PC-9 (cell line): ENCODE measurements at regions not wholly inside any gene's neighbourhood (a gene's known extent, or its start where the extent isn't known, plus 50 kb on each side); places are given as distances from the start of the nearest gene placed in this dataset.

Experiments used
- BruUV-seq: library from RNA; stranded (reverse); fragments of 400-500 nt; replicated peaks from 2 replicates; lab custom pipeline; 2021; lab: Mats Ljungman, UMichigan
- CTCF ChIA-PET: fragments of 300-600 bp; sonication (Branson Sonifier 250); formaldehyde crosslinking; loops from one replicate; lab custom pipeline; 2022; ENCODE audit warnings: antibody characterized with exemption; lab: Charles Lee
- POLR2A ChIA-PET: fragments of 300-600 bp; sonication (Branson Sonifier 250); formaldehyde crosslinking; loops from one replicate; lab custom pipeline; 2022; ENCODE audit warnings: antibody characterized with exemption; ENCODE audit not compliant: unreplicated experiment; lab: Charles Lee
- DNase-seq, 2 experiments: peaks; one replicate each; pipeline versions ENCODE4 v3.0.0 to v3.0.0-alpha.2; 2015 to 2022; ENCODE audit warnings: mixed read lengths in 1 of 2
- H2AFZ ChIP-seq: fragments of 200-600 bp; sonication (generic); 2 replicates; pipeline ENCODE4 v1.8.1; 2017; ENCODE audit warnings: antibody characterized with exemption
- H3F3A ChIP-seq: fragments of 200-600 bp; sonication (generic); 2 replicates; pipeline ENCODE4 v1.8.1; 2017; ENCODE audit warnings: antibody characterized with exemption, mild to moderate bottlenecking, low read depth; ENCODE audit not compliant: insufficient read depth
- H3K27ac ChIP-seq: fragments of 200-600 bp; sonication (generic); 2 replicates; pipeline ENCODE4 v1.6.1; 2016; ENCODE audit warnings: mixed run types
- H3K27me3 ChIP-seq: fragments of 200-600 bp; sonication (generic); 2 replicates; pipeline ENCODE4 v1.6.1; 2016; ENCODE audit warnings: low read depth, mixed run types; ENCODE audit not compliant: insufficient read depth
- H3K36me3 ChIP-seq: fragments of 200-600 bp; sonication (generic); 2 replicates; pipeline ENCODE4 v1.6.1; 2016; ENCODE audit warnings: low read depth, mixed run types
- H3K4me1 ChIP-seq: fragments of 200-600 bp; sonication (generic); replicated peaks from 2 replicates; pipeline ENCODE4 v1.6.1; 2016; ENCODE audit warnings: mixed run types; ENCODE audit not compliant: insufficient read depth
- H3K4me2 ChIP-seq: fragments of 200-600 bp; sonication (generic); 2 replicates; pipeline ENCODE4 v1.6.1; 2017; ENCODE audit warnings: mixed run types
- H3K4me3 ChIP-seq: fragments of 200-600 bp; sonication (generic); 2 replicates; pipeline ENCODE4 v1.6.1; 2016; ENCODE audit warnings: mixed run types
- H3K79me2 ChIP-seq: fragments of 200-600 bp; sonication (generic); 2 replicates; pipeline ENCODE4 v1.6.1; 2017; ENCODE audit warnings: low read depth, mixed run types
- H3K9me2 ChIP-seq: fragments of 200-600 bp; sonication (generic); 2 replicates; pipeline ENCODE4 v1.8.1; 2017; ENCODE audit warnings: mild to moderate bottlenecking; ENCODE audit not compliant: insufficient read depth
- H3K9me3 ChIP-seq: fragments of 200-600 bp; sonication (generic); 2 replicates; pipeline ENCODE4 v1.8.1; 2016; ENCODE audit warnings: low read depth; ENCODE audit not compliant: insufficient read depth
- H4K20me1 ChIP-seq: fragments of 200-600 bp; sonication (generic); 2 replicates; pipeline ENCODE4 v1.8.1; 2017; ENCODE audit not compliant: insufficient read depth
- CTCF ChIP-seq: fragments of 200-600 bp; sonication (generic); conservative IDR thresholded peaks from 2 replicates; pipeline ENCODE4 v1.6.1; 2017; ENCODE audit warnings: mixed run types, antibody characterized with exemption, mild to moderate bottlenecking, moderate library complexity
- EZH2 ChIP-seq: fragments of 200-600 bp; sonication (generic); IDR thresholded peaks from 2 replicates; pipeline ENCODE4 v1.8.0; 2017; ENCODE audit warnings: antibody characterized with exemption, low read depth
- intact Hi-C: fragments of 100-400 bp; cut with micrococcal nuclease; formaldehyde crosslinking; loops from one replicate; pipeline ENCODE4 v1.10.0; 2022; ENCODE audit not compliant: unreplicated experiment

- TF ChIP-seq CTCF: no peak
- TF ChIP-seq EZH2: no peak
- Histone ChIP-seq H3K4me1 (no peaks in the 10 kb centered on the region), H4K20me1 (no peaks in the 10 kb centered on the region), H3K36me3 (no peaks in the 10 kb centered on the region), H2AFZ (no peak overlapping the region), H3K9me3 (no peaks in the 10 kb centered on the region), H3K4me3 (no peak overlapping the region), H3K9me2 (no peaks in the 10 kb centered on the region; the same call in 1 of the 2 replicates), H3F3A (no peaks in the 10 kb centered on the region), H3K27me3 (no peaks in the 10 kb centered on the region), H3K4me2 (no peak overlapping the region), H3K79me2 (no peaks in the 10 kb centered on the region), H3K27ac (no peak overlapping the region)
- intact Hi-C loops: no loop called here
- BruUV-seq: no TSS peak
- DNase-seq: no peak
- CTCF ChIA-PET: no interaction called here
- POLR2A ChIA-PET: no interaction called here
Observed at GRCh38 chr3:161579395-161580126, 83.0 kb downstream of the OTOL1 start.

- ChIA-PET CTCF (no interaction called here), POLR2A (no interaction called here)
- H3K9me3 ChIP-seq: no peaks in the 10 kb centered on the region
- H3K27me3 ChIP-seq: no peaks in the 10 kb centered on the region
- TF ChIP-seq CTCF: no peak
- TF ChIP-seq EZH2: no peak
- H4K20me1 ChIP-seq: no peaks in the 10 kb centered on the region
- no peaks in the 10 kb centered on the region for H3K79me2 ChIP-seq
- no TSS peak for BruUV-seq
- intact Hi-C loops: no loop called here
- no peaks in the 10 kb centered on the region for H3K4me1 ChIP-seq
- no peak overlapping the region for H3K4me3 ChIP-seq
- H3K27ac ChIP-seq: no peak overlapping the region
- no peaks in the 10 kb centered on the region for H3K9me2 ChIP-seq
- no peak overlapping the region for H2AFZ ChIP-seq
- H3K36me3 ChIP-seq: no peaks in the 10 kb centered on the region
- no peak for DNase-seq
- H3K4me2 ChIP-seq: no peak overlapping the region
- H3F3A ChIP-seq: no peaks in the 10 kb centered on the region
Observed at GRCh38 chr3:161585922-161586321, 89.3 kb downstream of the OTOL1 start.

- H3K4me2 ChIP-seq: no peak overlapping the region
- no peaks in the 10 kb centered on the region for H3K4me1 ChIP-seq
- no peaks in the 10 kb centered on the region for H4K20me1 ChIP-seq
- CTCF ChIA-PET: no interaction called here
- POLR2A ChIA-PET: no interaction called here
- H3K79me2 ChIP-seq: no peaks in the 10 kb centered on the region
- no peaks in the 10 kb centered on the region for H3K36me3 ChIP-seq
- H3K9me3 ChIP-seq: no peaks in the 10 kb centered on the region
- no peak for DNase-seq
- TF ChIP-seq EZH2 (no peak), CTCF (no peak)
- BruUV-seq: no TSS peak
- H2AFZ ChIP-seq: no peak overlapping the region
- H3F3A ChIP-seq: no peaks in the 10 kb centered on the region
- H3K4me3 ChIP-seq: no peak overlapping the region
- no peaks in the 10 kb centered on the region for H3K9me2 ChIP-seq
- H3K27ac ChIP-seq: no peak overlapping the region
- no peaks in the 10 kb centered on the region for H3K27me3 ChIP-seq
- intact Hi-C loops: no loop called here
Observed at GRCh38 chr3:161586556-161587235, 90.1 kb downstream of the OTOL1 start.
